ENCODE measurements at regions not wholly inside any gene's neighbourhood (a gene's known extent, or its start where the extent isn't known, plus 50 kb on each side); places are given as distances from the start of the nearest gene placed in this dataset.

DNA sequence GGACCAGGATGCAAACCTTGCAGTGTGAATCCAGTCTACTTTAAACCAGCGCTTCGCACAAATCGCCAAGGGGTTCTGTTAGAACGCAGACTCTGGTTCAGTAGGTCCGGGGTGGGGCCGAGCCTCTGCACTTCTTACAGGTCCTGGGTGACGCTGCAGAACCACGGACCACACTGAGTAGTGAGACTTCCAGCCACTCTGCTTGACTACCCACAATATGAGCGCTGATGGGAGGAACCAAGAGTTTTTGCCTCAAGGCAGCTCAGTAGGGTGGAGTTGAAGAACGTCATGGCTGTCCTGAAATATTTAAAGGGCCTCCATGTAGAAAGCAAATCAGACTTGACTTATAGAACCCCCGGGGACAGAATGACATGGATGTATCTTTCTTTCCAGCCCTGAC lies 138.0 kb upstream of the CRY1 start:
- TF ChIP-seq, protein P1, sequence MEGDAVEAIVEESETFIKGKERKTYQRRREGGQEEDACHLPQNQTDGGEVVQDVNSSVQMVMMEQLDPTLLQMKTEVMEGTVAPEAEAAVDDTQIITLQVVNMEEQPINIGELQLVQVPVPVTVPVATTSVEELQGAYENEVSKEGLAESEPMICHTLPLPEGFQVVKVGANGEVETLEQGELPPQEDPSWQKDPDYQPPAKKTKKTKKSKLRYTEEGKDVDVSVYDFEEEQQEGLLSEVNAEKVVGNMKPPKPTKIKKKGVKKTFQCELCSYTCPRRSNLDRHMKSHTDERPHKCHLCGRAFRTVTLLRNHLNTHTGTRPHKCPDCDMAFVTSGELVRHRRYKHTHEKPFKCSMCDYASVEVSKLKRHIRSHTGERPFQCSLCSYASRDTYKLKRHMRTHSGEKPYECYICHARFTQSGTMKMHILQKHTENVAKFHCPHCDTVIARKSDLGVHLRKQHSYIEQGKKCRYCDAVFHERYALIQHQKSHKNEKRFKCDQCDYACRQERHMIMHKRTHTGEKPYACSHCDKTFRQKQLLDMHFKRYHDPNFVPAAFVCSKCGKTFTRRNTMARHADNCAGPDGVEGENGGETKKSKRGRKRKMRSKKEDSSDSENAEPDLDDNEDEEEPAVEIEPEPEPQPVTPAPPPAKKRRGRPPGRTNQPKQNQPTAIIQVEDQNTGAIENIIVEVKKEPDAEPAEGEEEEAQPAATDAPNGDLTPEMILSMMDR (conservative IDR thresholded peaks at IDR 0.05 in 1 of 2, IDR thresholded peaks at IDR 0.05 in 1 of 2; ENCODE audit: low read depth in 1 of 2, low read length in 2 of 2), result no peak
- no peak for TF ChIP-seq EZH2 (IDR thresholded peaks at IDR 0.05; ENCODE audit: low read length, missing control alignments)

Data from fibroblast of lung (primary cell).